ENCODE measurements at regions not wholly inside any gene's neighbourhood (a gene's known extent, or its start where the extent isn't known, plus 50 kb on each side); places are given as distances from the start of the nearest gene placed in this dataset.

DNA sequence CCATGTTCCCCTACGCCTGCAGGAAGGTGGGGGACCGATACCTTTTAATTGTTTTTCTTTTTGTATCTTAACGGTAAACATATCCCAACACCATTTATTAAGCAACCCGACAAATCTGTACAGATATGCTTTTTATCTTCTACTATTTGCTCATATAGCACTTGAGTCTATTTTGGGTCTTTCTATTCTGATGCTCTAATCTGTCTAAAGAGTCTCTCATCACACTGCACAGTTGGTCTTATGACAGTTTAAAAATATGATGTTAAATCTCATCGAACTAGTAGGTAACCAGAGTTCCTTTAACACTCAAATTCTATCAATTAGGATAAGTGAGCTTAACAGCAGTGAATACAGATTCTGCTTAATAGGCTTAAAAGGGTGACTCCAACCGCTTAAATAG, 111.6 kb downstream of the SOCS6 start:
- TF ChIP-seq GATA2 (IDR thresholded peaks at IDR 0.05; ENCODE audit: low read depth, low read length) (no peak), GATA3 (IDR thresholded peaks at IDR 0.05; ENCODE audit: low read depth, low read length) (no peak)
